ENCODE measurements at regions not wholly inside any gene's neighbourhood (a gene's known extent, or its start where the extent isn't known, plus 50 kb on each side); places are given as distances from the start of the nearest gene placed in this dataset.

DNA sequence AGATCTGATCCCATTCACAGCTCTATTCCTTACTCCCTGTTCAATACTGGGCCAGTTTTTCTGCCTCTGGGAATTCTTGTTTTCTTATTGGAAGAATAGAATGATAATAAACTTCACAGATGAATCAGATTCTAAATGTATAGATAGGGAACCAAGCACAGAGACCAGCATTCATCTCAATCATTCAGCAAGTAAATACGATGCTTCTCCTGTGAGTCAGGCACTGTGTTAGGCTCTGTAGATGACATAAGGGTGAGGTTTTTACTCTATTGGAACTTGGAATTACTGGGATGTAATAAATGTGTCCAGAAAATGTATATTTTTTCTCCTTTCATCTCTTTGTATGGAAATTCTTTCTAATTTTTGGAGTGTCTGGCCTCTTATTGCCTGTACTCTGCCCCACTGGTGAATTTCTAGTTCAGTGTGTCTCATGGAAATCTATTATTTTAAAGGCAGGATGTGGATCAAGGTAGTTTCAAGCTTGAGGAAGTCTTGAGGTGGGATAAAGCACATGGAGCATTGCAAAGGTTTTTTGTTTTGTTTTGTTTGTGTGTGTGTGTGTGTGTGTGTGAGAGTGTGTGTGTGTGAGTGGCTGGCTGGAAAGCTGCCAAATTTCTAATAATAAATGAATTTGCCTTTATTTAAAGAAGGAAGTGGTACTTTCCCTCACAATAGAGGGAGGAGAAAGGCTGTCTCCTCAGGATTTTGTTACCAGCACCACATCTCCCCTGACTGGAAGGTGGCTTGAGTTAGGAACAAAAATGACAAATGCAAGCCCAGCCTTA is 117.9 kb upstream of the HS3ST1 start:
- no peak for DNase-seq

DNA sequence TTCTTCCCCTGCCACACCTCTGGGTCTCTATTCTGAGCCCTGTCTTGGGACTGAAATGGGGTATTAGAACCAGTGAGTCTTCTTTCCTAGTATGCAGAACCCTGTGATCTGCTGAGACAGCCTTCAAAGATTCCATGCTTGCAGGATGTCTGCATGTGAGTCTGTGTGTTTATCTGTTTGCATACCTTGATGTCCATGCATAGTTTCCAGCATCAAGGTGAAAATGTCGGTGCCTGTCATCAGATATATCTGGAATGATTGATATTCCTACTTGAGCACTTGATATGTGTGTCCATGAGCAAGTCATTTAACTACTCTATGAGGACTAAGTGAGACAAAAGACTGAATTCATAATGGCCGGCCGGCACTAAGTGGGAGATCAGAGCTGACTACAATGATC is 117.0 kb upstream of the HS3ST1 start:
- DNase-seq, result no peak

DNA sequence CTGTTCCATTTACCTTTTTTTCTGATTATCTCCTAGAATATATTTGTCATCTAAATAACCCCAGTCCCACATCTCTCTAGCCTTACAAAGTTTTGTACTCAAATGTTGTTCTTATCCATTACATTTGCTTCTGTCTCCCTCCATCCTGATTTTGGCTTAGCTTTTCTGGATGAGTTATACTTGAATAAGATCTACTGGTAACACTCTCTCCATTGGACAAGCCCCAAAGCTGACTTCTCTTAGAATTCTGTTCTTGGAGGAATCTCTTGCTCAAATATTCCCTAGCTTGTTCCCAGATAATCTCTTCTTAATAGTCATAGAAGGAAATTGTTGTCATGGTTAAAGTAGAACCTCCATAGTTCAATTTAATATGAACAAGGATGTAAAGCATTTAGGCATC is 115.5 kb upstream of the HS3ST1 start:
- DNase-seq, result no peak

DNA sequence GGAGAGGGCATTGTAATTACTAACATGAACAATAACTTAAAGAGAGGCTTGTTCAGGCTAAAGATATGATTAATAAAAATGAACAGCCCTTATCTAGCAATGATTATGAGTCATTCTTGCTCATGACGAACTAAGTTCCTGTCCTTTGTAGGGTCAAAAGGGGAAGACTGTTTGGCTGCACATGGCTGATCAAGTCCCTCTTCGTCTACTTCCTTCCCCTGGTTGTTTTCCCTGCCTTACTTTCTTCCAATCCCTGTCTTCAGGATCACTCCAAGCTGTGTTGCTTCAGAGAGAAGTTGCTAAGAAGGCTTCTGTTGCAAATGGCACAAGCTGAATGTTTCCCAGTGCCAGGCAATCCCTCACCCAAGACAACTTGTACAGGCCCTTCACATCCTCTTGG is 115.0 kb upstream of the HS3ST1 start:
- peak; percentile 54 to 65 for DNase-seq

DNA sequence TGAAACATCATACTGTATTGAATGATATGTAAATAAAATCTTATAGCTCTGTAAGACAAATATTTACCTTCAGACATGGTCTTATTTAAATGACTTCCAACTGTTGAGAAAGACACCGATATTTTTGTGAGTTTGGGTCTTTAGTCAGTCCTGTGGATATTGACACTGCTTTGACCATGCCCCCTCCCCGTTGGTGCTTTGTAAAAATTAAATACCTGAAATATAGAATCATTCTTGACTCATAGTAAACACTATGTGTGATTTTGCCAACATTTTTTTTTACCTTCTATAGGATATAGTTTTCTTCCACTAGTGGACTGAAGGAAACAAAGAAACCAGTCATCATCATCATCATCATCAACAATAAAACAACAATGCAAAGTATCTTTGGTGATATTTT is 114.3 kb upstream of the HS3ST1 start:
- no peak for DNase-seq

DNA sequence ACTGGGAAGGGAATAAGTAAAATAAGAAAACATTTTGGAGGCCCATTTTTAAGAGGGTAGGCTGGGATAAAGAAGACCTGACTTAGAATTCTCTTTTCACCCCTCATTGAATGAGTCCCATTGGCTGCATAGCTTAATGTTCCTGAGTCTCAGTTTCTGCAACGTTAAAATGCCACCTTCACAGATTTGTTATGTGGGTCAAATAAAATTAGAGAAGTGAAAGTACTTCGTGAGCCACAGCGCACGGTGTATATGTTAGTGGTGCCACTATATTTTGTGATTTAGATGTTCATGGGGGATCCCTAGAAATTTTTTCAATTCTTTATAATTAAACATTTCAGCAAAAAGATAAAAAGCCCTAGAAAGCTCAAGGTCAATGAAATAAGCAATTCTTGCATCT is 109.2 kb upstream of the HS3ST1 start:
- DNase-seq, result no peak

DNA sequence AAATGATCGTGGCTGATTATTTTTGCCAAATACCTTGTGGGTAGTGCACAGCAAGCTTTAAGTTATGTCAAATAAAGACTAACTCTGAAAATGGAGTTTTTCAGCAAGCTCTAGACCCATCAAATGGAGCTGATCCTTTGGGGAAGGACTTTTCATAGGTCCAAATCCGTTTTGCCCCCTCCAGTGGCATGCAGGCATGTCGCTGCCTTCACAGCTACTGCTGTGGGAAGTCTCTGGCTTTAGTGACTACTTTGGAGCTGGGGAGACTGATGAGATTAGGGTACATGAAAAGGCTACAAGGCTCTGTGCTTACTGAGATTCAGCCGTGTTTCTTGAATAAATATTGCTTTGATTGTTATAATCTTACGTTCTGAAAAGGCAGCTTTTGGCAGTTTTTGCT is 106.6 kb upstream of the HS3ST1 start:
- DNase-seq, result no peak

DNA sequence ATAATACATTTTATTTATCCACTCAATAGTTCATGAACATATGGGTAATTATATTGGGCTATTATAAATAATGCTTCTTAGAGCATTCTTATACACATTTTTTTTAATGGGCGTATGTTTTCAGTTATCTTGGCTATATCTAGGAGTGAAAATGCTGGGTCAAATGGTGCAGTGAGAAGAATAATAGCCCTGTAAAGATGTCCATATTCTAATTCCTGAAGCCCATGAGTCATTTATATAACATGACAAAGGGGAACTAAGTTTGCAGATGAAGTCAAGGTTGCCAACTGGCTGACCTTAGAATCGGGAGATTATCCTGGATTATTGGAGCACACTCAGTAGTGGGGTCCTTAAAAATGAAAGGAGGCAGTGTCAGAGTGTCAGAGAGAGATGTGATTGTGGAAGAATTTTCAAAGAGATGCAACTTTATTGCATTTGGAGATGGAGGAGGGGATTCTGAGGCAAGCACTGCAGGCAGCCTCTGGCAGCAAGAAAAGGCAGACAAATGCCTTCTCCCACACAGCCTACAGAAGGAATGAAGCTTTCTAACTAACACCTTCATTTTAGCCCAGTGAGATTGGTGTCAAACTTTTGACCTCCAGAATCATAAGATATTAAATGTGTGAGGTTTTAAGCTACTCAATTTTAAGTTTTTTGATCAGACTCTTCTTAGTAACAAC is 106.1 kb upstream of the HS3ST1 start:
- no peak for DNase-seq

DNA sequence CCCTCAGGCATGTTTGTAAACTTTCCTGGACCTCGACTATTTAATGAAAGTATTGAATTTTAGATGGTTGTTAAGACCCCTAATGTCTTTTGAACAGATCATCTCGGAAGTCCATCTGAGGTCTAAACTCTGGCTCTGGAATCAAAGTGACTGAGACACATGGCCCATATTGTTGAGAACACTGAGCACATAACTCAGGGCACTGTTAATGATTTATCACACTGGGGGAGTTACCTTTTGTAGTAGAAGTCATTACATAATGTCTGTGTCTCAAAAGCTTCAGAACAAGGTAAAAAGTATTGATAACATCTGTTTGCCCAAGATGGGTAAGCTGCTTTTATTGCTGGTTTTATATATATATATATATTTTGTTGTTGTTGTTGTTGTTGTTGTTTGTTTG is 103.4 kb upstream of the HS3ST1 start:
- no peak for DNase-seq

DNA sequence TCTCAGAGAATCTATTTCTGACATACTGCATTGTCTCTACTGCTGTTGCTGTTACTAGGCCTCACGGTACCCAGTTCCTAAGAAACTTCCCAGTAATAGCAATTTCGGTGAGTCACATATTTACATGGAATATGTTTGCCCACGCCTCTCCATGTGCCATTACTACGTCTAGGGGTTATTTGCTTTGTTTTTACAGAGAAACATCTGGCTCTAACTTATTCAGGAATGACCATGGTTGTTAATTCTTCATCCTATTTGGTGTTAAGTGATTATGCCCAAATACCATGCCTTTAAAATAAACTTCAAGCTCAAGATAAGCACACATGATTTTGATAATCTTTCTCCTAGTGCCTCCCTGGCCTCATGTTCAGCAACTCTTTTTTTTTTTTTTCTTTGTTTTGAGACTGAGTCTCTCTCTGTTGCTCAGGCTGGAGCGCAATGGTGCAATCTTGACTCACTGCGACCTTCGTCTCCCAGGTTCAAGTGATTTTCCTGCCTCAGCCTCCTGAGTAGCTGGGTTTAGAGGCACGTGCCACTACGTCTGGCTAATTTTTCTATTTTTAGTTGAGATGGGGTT is 101.0 kb upstream of the HS3ST1 start:
- DNase-seq, result peak in 1 of 2 donors; percentile 6

DNA sequence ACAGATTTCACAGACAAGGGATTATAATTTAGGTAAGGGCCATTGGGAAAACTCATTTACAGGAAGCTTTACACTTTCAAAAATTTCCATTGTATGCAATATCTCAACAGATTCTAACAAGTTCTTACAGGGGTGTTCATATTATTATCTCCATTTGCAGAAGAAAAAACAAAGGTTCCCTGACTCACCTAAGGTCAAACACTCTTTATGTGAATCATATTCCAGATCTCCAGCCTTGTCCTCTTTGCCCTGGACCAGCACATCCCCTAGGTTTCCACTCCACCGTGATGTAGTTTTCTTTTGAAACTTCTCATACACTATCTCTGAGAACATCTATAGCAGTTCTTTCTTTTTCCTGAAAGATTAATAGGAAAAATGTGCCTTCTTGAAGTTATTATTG is 96.4 kb upstream of the HS3ST1 start:
- no peak for DNase-seq

DNA sequence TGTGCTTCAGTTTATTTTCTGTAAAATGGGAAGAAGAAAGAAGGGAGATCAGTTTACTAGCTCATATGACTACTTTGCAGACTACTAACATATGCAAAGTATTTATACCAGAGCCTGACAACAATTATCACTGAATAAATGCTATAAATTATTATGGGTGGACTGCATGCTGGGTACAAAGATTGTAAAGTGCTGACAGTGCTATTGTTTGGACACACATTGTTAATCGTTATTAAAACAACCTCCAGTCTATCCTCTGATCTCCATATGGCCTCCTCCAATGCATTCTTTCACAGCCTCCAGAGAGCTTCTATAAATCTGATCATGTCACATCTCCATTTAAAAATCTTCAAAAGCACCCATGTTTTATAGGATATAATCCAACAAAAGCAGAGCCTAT is 90.1 kb upstream of the HS3ST1 start:
- DNase-seq, result no peak

DNA sequence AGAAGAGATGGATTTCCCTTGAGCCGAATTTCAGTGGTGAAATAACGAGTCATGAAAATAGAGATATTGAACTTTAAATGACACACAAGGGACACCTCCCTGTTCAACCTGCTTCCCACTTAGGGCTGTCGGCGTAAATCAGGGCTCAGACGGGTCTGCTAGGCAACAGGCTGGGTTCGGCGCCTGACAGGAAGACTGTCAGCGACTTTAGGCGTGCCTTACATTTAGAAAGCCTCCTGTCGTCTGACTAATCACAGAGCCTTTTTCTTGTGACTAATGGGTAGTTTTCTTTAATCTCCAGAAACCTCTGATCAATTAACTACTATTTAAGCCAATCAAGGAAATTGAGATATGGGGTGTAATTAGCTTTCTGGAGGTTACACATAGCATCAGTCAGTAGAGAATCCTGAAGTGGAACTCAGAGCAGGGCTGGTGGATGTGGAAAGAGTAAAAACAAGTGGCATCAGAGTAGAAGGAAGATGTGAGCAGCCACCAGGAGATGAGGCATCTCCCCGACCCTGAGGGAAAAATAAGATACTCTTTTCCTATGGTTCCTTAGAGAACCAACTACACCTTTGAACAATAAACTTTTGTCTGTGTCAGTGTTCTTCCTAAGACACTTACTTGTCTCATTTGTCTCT is 86.2 kb upstream of the HS3ST1 start:
- no peak for DNase-seq

DNA sequence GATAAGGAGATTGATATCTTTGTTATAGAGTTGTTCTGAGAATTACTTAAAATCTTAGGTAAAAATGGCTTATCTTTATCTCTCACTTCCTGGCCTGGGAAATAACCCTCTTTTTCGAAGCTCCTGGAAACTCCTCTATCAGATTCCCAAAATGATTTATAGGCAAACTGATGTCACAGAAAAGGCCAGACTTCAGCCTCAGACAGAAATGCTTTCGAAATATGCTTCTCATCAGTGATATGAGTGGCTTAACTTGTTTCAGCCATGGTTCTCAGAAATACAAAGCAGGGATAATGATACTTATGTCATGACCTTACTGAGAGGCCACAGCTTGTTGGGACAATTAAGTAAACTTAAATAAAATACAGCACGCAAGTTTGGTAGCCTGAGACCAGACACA is 85.3 kb upstream of the HS3ST1 start:
- DNase-seq, result no peak

DNA sequence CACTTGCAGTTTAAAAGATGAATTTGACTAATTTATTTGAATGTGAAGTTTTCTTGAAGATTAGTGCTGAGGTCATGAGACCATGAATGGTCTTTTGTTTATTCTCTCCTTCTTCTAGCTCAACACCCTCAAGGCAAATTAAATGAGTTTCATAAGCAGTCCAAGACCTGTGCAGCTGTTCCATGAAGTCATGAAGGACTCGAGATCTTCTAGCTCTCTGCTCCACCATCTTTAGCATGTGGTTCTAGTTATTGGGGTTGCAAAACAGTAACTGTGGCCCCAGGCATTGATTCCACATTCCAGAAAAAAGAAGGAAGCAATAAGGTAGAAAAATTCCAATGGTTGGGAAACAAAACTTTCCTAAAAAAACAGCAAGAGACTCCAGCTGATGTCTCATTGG is 84.2 kb upstream of the HS3ST1 start:
- DNase-seq, result no peak

DNA sequence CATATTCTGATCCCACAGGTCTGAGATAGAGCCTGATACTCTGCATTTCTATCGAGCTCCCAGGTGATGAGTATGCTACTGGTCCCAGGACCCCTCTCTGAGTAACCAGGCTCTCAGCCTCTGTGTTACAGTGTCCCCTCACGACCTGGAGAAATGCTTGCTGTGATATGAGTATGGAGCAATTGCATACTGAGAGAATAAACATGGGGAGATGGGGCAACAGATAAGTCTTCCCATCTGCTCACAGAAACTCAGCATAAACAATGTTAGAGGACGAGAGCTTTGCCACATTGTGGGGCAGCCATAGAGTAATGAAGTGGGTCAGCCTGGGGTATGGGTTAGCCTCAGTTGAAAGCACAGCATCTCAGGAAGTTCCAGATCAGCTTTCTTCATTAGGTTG is 82.6 kb upstream of the HS3ST1 start:
- DNase-seq, result no peak

DNA sequence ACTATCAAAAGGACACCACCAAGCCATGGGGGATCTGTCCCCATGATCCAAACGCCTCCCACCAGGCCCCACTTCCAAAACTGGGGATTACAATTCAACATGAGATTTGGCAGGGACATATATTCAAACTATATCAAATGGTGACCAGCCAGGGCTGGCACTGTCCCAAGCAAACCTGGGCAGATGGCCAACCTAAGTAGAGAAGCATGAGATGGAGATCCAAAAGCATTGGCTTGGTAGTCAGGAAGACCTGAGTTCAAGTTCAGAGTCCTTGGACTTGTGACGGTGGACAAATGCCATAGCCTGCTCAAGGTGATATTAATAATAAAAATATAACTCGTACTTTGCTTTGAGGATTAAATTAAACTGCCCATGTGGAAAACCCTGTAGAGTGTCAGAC is 79.2 kb upstream of the HS3ST1 start:
- no peak for DNase-seq

DNA sequence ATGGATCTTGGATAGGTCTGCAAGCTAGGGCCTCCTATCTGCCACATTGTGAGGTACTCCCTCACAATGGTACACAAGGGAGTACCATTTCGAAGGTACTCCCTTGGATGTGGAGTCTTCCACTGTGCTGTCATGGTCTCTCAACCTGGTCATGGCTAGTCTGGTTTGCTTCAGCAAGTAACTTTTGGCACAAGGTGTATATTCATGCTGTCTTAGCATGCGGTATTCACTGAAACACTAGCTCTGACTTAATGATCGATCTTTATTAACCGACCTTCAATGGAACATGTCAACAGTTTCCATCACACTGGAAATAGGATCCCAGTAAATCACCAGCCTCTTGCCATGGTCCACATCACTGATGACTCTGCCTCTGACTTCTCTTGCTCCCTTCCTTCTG is 77.5 kb upstream of the HS3ST1 start:
- no peak for DNase-seq

DNA sequence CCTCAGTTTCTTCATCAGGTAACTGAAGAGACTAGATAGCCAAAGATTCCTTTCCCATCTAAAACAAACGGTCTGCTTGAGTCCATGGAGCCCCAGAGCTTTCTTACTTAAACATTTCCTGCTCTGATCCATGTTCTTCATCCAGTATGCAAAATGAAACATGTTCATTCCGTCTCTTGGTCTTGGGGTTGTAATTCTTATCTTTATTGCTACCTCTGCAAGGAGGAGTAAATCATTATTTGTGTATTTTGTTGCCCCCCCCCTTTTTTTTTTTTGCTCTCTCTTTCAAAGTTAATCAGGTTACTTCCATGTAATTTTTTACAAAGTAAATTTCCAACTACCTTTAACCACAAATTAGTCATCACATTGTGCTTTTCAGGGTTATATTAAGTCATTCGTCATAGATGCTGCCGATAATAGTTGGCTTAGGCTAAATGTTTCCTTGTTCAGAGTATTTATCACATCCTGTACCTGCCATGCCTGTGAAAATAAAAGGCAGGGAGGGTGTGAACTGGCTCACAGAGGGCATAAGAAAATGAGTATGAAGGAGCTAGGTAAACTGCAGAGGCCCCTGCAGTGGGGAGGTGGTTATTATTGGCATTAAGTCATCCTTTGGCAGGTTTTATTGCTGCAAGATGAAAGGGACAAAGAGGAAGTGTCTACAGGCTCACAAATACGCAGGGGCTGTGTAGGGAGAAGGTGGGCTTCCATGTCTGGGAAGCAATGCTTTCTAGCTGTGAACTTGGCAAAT is 76.7 kb upstream of the HS3ST1 start:
- no peak for DNase-seq

DNA sequence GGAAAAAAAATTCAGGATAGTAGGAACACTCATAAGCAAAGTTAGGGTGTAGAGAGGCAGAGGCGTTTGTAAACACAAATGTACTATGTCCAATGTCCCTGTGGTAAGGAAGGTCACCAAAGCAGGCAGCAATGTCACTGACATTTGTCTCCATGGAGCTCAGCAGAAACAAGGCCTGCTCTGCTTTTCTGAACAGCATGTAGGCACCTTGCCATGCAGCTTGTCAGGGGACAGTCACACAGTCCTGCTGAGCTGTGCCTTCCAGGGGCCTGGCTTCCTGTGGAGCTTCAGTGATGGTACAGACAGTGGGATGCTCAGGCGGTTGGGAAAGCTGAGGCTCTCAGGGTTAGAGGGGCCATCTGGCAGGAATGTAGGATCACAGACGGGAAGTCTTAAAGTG is 74.5 kb upstream of the HS3ST1 start:
- no peak for DNase-seq

DNA sequence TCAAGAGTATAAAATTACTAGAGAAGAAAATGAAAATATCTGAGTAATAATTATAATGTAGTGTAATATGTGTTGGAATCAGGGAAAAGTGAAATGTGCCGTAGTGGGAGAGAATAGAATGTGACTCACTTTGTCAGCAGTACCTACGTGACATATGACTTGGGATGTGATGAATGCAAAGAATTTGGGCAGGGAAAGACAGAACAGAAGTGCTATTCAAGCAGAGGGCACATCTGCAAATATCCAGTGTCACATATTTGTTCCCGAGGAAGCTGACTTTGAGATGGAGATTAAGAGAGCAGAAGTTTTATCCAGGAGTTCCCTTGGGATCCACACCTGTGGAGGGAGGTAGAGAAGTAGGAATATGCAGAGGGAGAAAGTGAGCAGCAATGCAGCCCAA is 69.3 kb upstream of the HS3ST1 start:
- DNase-seq, result no peak

DNA sequence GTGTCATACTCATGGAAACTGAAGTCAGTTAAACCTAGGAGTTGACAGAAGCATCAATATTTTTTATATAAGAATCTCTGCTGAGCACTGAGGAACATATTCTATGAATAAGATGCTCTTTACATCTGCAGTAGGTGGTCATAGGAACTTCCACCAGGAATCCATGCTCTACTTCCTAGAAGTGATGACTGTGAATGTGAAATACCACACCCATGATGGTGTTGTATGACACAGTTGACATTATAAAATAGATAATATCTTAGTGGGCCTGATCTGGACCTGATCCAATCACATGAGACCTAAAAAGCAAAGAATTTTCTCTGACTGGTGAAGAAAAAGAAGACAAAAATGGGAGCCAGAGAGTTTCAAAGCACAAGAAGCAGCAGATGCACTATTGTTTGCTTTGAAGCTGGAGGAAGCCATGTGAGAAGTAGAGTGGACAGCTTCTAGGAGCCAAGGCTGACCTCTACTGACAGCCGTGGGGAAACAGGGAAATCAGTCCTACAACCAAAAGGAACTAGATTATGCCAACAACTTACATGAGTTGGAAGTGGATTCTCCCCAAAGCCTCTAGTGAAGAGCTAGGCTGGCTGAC is 68.6 kb upstream of the HS3ST1 start:
- peak in 1 of 2 donors; percentile 40 for DNase-seq

DNA sequence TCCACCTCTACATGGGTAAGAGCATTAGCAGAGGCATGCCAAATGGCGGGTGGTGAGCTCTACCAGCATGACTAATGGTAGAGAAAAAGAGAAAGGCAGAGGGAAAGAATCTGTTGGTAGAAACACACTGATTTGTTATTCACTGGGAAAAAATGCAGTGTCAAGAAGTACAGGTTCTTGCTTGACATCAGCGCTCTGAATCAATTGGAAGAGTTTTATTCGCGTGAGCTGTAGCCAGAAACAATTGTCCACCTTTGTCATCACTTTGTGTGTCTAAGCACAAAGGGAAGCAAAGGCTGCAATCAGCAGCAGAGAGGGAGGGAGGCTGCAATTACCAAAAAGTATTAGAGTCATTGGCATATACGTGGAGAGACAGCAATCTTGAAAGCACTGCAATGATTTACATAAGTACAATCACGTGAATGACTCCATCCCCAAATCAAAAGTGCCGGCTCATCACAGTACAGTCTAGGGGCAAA is 67.7 kb upstream of the HS3ST1 start:
- DNase-seq, result no peak

Measured in inflammatory macrophage treated with lipopolysaccharide for 1 hour (primary cell).